ENCODE measurements at regions not wholly inside any gene's neighbourhood (a gene's known extent, or its start where the extent isn't known, plus 50 kb on each side); places are given as distances from the start of the nearest gene placed in this dataset.
"Not testable (repeated sequence)": the region's sequence is repeated elsewhere in the genome, so short reads cannot be mapped to it uniquely, and the experiment has no call there.

DNA sequence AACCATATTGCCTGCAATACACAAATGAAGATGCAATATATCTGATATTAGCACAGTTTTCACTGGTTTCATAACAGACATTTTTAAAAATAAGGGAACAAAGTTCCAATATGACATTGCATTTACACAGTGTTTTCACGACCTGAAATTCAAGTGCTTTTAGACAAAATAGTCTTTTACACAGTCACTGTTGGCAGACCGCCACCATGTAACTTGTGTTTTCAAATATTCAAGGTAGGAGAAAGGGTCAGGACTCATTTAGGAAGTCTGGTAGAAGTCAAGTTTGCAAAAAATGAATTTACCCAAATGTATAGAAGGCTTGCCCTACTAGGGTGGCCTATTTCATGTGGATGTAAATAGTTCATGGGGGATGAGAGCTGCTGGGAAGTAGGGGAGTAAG, 98.1 kb upstream of the TAS2R1 start:
- Mint-ChIP-seq H3K4me1 (no peaks in the 10 kb centered on the region), H3K27ac (no peak overlapping the region), H3K4me3 (no peak overlapping the region), H3K9me3 (ENCODE audit: insufficient read depth) (no peaks in the 10 kb centered on the region), H3K27me3 (no peaks in the 10 kb centered on the region)
- DNase-seq (no peak), ATAC-seq (ENCODE audit: low read depth) (no peak)
- Histone ChIP-seq H3K4me2 (replicated peaks; ENCODE audit: low read depth, low read length, poor library complexity, severe bottlenecking) (no peak overlapping the region), H3K27ac (ENCODE audit: low read length in 2 of 2) (no peak overlapping the region), H3K4me3 (ENCODE audit: control extremely low read depth in 1 of 5, extremely low read depth in 1 of 5, insufficient read depth in 1 of 5, low read depth in 2 of 5, low read length in 4 of 5) (no peak overlapping the region), H3K9me3 (ENCODE audit: control extremely low read depth in 1 of 3, control insufficient read depth in 2 of 3, insufficient read depth in 1 of 3, low read length in 2 of 3) (peaks cover 0 to 23% (median 0%) of the 10 kb centered on the region in 3 donors), H2AFZ (ENCODE audit: insufficient read depth, low read depth, low read length, poor library complexity, severe bottlenecking) (no peak overlapping the region), H3K79me2 (ENCODE audit: control insufficient read depth, insufficient read depth, low read length) (no peaks in the 10 kb centered on the region), H3K9ac (ENCODE audit: low read length) (no peak overlapping the region), H3K27me3 (replicated peaks in 1 of 4; ENCODE audit: control extremely low read depth in 1 of 4, control insufficient read depth in 3 of 4, insufficient read depth in 4 of 4, low read length in 3 of 4) (no peaks in the 10 kb centered on the region), H3K36me3 (replicated peaks in 1 of 2; ENCODE audit: control extremely low read depth in 1 of 2, control insufficient read depth in 1 of 2, extremely low read depth in 1 of 2, insufficient read depth in 2 of 2, low read length in 1 of 2) (no peaks in the 10 kb centered on the region), H3K4me1 (ENCODE audit: control insufficient read depth in 2 of 2, insufficient read depth in 2 of 2, low read length in 2 of 2) (no peaks in the 10 kb centered on the region), H4K20me1 (ENCODE audit: control insufficient read depth, insufficient read depth, low read length, poor library complexity, severe bottlenecking) (no peaks in the 10 kb centered on the region)
- intact Hi-C loops (cut with micrococcal nuclease) = no loop called here
- TF ChIP-seq CTCF (IDR thresholded peaks at IDR 0.05) (no peak), EZH2 (IDR thresholded peaks at IDR 0.05; ENCODE audit: borderline replicate concordance, insufficient read depth, low read depth, low read length, poor library complexity, severe bottlenecking) (no peak)
- whole genome bisulfite sequencing (ENCODE audit: insufficient coverage) = 75% methylated on average over 2 of the region's 2 CpGs
- ChIA-PET CTCF (no interaction called here), POLR2A (no interaction called here)

- no peaks in the 10 kb centered on the region for H3K27me3 ChIP-seq (replicated peaks in 1 of 4; ENCODE audit: control extremely low read depth in 1 of 4, control insufficient read depth in 3 of 4, insufficient read depth in 4 of 4, low read length in 3 of 4)
Observed at GRCh38 chr5:9726931-9727330, 96.8 kb upstream of the TAS2R1 start.

GRCh38 chr5:9725265-9725664, 95.1 kb upstream of the TAS2R1 start:
- H3K4me3 Mint-ChIP-seq; H3K9me3 Mint-ChIP-seq (ENCODE audit: insufficient read depth); DNase-seq; intact Hi-C loops (cut with micrococcal nuclease); H2AFZ ChIP-seq (ENCODE audit: insufficient read depth, low read depth, low read length, poor library complexity, severe bottlenecking); H3K79me2 ChIP-seq (ENCODE audit: control insufficient read depth, insufficient read depth, low read length); H3K27ac Mint-ChIP-seq; H3K4me1 ChIP-seq (ENCODE audit: control insufficient read depth in 2 of 2, insufficient read depth in 2 of 2, low read length in 2 of 2); H4K20me1 ChIP-seq (ENCODE audit: control insufficient read depth, insufficient read depth, low read length, poor library complexity, severe bottlenecking); H3K27me3 Mint-ChIP-seq; H3K9ac ChIP-seq (ENCODE audit: low read length); H3K36me3 ChIP-seq (replicated peaks in 1 of 2; ENCODE audit: control extremely low read depth in 1 of 2, control insufficient read depth in 1 of 2, extremely low read depth in 1 of 2, insufficient read depth in 2 of 2, low read length in 1 of 2); POLR2A ChIA-PET; H3K4me2 ChIP-seq (replicated peaks; ENCODE audit: low read depth, low read length, poor library complexity, severe bottlenecking); H3K27ac ChIP-seq (ENCODE audit: low read length in 2 of 2); H3K4me1 Mint-ChIP-seq; ATAC-seq (ENCODE audit: low read depth); H3K27me3 ChIP-seq (replicated peaks in 1 of 4; ENCODE audit: control extremely low read depth in 1 of 4, control insufficient read depth in 3 of 4, insufficient read depth in 4 of 4, low read length in 3 of 4); H3K4me3 ChIP-seq (ENCODE audit: control extremely low read depth in 1 of 5, extremely low read depth in 1 of 5, insufficient read depth in 1 of 5, low read depth in 2 of 5, low read length in 4 of 5): not testable (repeated sequence)
- H3K9me3 ChIP-seq (ENCODE audit: control extremely low read depth in 1 of 3, control insufficient read depth in 2 of 3, insufficient read depth in 1 of 3, low read length in 2 of 3) = peaks cover 0 to 15% (median 0%) of the 10 kb centered on the region in 3 donors
- CTCF ChIA-PET = interaction anchor here (1.2 kb wide), 1 partner anchor 10 kb away, joined by 3 read pairs; no protein-coding TSS in a partner anchor
- 95% methylated on average over 22 of the region's 28 CpGs for WGBS (ENCODE audit: insufficient coverage)

More at GRCh38 chr5:9726931-9727330, 96.8 kb upstream of the TAS2R1 start:
- H3K4me3 ChIP-seq (ENCODE audit: control extremely low read depth in 1 of 5, extremely low read depth in 1 of 5, insufficient read depth in 1 of 5, low read depth in 2 of 5, low read length in 4 of 5) = no peak overlapping the region
- H3K79me2 ChIP-seq (ENCODE audit: control insufficient read depth, insufficient read depth, low read length) = no peaks in the 10 kb centered on the region
- no peak overlapping the region for H2AFZ ChIP-seq (ENCODE audit: insufficient read depth, low read depth, low read length, poor library complexity, severe bottlenecking)
- peaks cover 0 to 23% (median 0%) of the 10 kb centered on the region in 3 donors for H3K9me3 ChIP-seq (ENCODE audit: control extremely low read depth in 1 of 3, control insufficient read depth in 2 of 3, insufficient read depth in 1 of 3, low read length in 2 of 3)
- ATAC-seq (ENCODE audit: low read depth) (no peak), DNase-seq (no peak)
- 80% methylated on average over 1 of the region's 2 CpGs for WGBS (ENCODE audit: insufficient coverage)
- CTCF ChIA-PET = no interaction called here
- H3K27ac Mint-ChIP-seq = no peak overlapping the region
- H3K4me2 ChIP-seq (replicated peaks; ENCODE audit: low read depth, low read length, poor library complexity, severe bottlenecking) = no peak overlapping the region
- no peaks in the 10 kb centered on the region for H3K4me1 Mint-ChIP-seq
- no peaks in the 10 kb centered on the region for H3K4me1 ChIP-seq (ENCODE audit: control insufficient read depth in 2 of 2, insufficient read depth in 2 of 2, low read length in 2 of 2)
- no peaks in the 10 kb centered on the region for H3K27me3 Mint-ChIP-seq
- H3K9ac ChIP-seq (ENCODE audit: low read length) = no peak overlapping the region
- POLR2A ChIA-PET = no interaction called here
- H3K27ac ChIP-seq (ENCODE audit: low read length in 2 of 2) = no peak overlapping the region
- no peaks in the 10 kb centered on the region for H4K20me1 ChIP-seq (ENCODE audit: control insufficient read depth, insufficient read depth, low read length, poor library complexity, severe bottlenecking)
- no peaks in the 10 kb centered on the region for H3K36me3 ChIP-seq (replicated peaks in 1 of 2; ENCODE audit: control extremely low read depth in 1 of 2, control insufficient read depth in 1 of 2, extremely low read depth in 1 of 2, insufficient read depth in 2 of 2, low read length in 1 of 2)
- H3K9me3 Mint-ChIP-seq (ENCODE audit: insufficient read depth) = no peaks in the 10 kb centered on the region
- H3K4me3 Mint-ChIP-seq = no peak overlapping the region
- TF ChIP-seq CTCF (IDR thresholded peaks at IDR 0.05) (no peak), EZH2 (IDR thresholded peaks at IDR 0.05; ENCODE audit: borderline replicate concordance, insufficient read depth, low read depth, low read length, poor library complexity, severe bottlenecking) (no peak)
- intact Hi-C loops (cut with micrococcal nuclease) = no loop called here

All from B cell (primary cell).